Endothelial cell of umbilical vein (primary cell): ENCODE measurements at regions not wholly inside any gene's neighbourhood (a gene's known extent, or its start where the extent isn't known, plus 50 kb on each side); places are given as distances from the start of the nearest gene placed in this dataset.

ENCODE experiments used
- BruUV-seq: library from RNA; stranded (reverse); fragments of 400-500 nt; replicated peaks from 2 replicates; lab custom pipeline; 2021; lab: Mats Ljungman, UMichigan
- CTCF ChIA-PET: fragments of 300-600, 350-600 bp; sonication (Branson Sonifier 250); formaldehyde crosslinking; loops from one replicate; lab custom pipeline; 2021; ENCODE audit warnings: antibody characterized with exemption, inconsistent platforms; lab: Charles Lee
- POLR2A ChIA-PET: fragments of 300-600, 350-600 bp; sonication (Branson Sonifier 250); formaldehyde crosslinking; loops from one replicate; lab custom pipeline; 2021; ENCODE audit warnings: antibody characterized with exemption, inconsistent platforms; lab: Charles Lee
- DNase-seq: peaks from one replicate; pipeline ENCODE4 v3.0.0-alpha.2; 2011; ENCODE audit warnings: low read depth, low spot score
- FAIRE-seq: peaks from 2 replicates; lab custom pipeline; 2011; peaks lifted over from hg19 to GRCh38; lab: Jason Lieb, UNC
- H2AFZ ChIP-seq: 2 replicates; pipeline ENCODE4 v1.6.0; 2012; ENCODE audit warnings: low read depth, low read length, control low read depth, inconsistent platforms
- H3K27ac ChIP-seq: 2 replicates; pipeline ENCODE4 v1.5.1; 2011; ENCODE audit warnings: low read depth, mild to moderate bottlenecking, control low read depth, low read length, moderate library complexity; ENCODE audit not compliant: insufficient read depth
- H3K27me3 ChIP-seq, 2 experiments: 2 replicates each; pipeline versions ENCODE4 v1.6.0 to v1.6.1; 2011; ENCODE audit warnings: low read length in 2 of 2, mixed read lengths in 1 of 2; ENCODE audit not compliant: control insufficient read depth in 2 of 2, insufficient read depth in 2 of 2
- H3K36me3 ChIP-seq, 2 experiments: 2 replicates in 1 of 2; 3 replicates in 1 of 2; pipeline ENCODE4 v1.5.1; 2011; ENCODE audit warnings: low read length in 2 of 2, mild to moderate bottlenecking in 1 of 2, moderate library complexity in 1 of 2; ENCODE audit not compliant: control insufficient read depth in 2 of 2, insufficient read depth in 2 of 2; ENCODE audit errors: extremely low read depth in 1 of 2
- H3K4me1 ChIP-seq: 3 replicates; pipeline ENCODE4 v1.5.1; 2011; ENCODE audit warnings: mild to moderate bottlenecking, low read length; ENCODE audit not compliant: control insufficient read depth, insufficient read depth; ENCODE audit errors: extremely low read depth
- H3K4me2 ChIP-seq: 2 replicates; pipeline ENCODE4 v1.6.1; 2011; ENCODE audit warnings: low read length, control low read depth, mixed read lengths; ENCODE audit not compliant: insufficient read depth
- H3K4me3 ChIP-seq, 3 experiments: fragments of 200-600 bp in 1 of 3; sonication (generic), shearing (Covaris generic) in 1 of 3; replicated peaks in 1 of 3; 2 replicates each; pipeline ENCODE4 v1.5.1; 2011 to 2016; ENCODE audit warnings: control low read depth in 3 of 3, low read length in 3 of 3, mild to moderate bottlenecking in 2 of 3, inconsistent platforms in 1 of 3, low read depth in 1 of 3, moderate library complexity in 1 of 3; ENCODE audit not compliant: insufficient read depth in 1 of 3
- H3K79me2 ChIP-seq: 2 replicates; pipeline ENCODE4 v1.6.0; 2012; ENCODE audit warnings: low read length, inconsistent platforms; ENCODE audit not compliant: control insufficient read depth, insufficient read depth
- H3K9ac ChIP-seq: replicated peaks from 2 replicates; pipeline ENCODE3; 2011; ENCODE audit warnings: low read length, control low read depth; ENCODE audit not compliant: insufficient read depth; ENCODE audit errors: extremely low read depth
- H3K9me1 ChIP-seq: replicated peaks from 3 replicates; pipeline ENCODE4 v1.6.0; 2011; ENCODE audit warnings: mild to moderate bottlenecking, low read length; ENCODE audit not compliant: control insufficient read depth, insufficient read depth; ENCODE audit errors: extremely low read depth
- H3K9me3 ChIP-seq: replicated peaks from 2 replicates; pipeline ENCODE4 v1.5.1; 2012; ENCODE audit warnings: low read length, inconsistent platforms; ENCODE audit not compliant: control insufficient read depth, insufficient read depth
- H4K20me1 ChIP-seq: replicated peaks from 2 replicates; pipeline ENCODE3; 2011; ENCODE audit warnings: mild to moderate bottlenecking, low read length; ENCODE audit not compliant: control insufficient read depth, insufficient read depth; ENCODE audit errors: extremely low read depth
- CTCF ChIP-seq, 2 donors: IDR thresholded peaks; 1 replicate in 1 of 2; 2 replicates in 1 of 2; pipeline ENCODE4 v1.5.1; 2011; ENCODE audit warnings: low read length in 2 of 2, mild to moderate bottlenecking in 2 of 2, moderate library complexity in 2 of 2, control low read depth in 1 of 2, inconsistent platforms in 1 of 2, low read depth in 1 of 2; ENCODE audit not compliant: insufficient read depth in 1 of 2; ENCODE audit errors: extremely low read depth in 1 of 2
- EZH2 ChIP-seq: IDR thresholded peaks from 2 replicates; pipeline ENCODE4 v1.6.1; 2012; ENCODE audit warnings: borderline replicate concordance, low read depth, mild to moderate bottlenecking, moderate library complexity, low read length, inconsistent platforms; ENCODE audit not compliant: severe bottlenecking
- FOS ChIP-seq: IDR thresholded peaks from 2 replicates; pipeline ENCODE4 v1.6.1; 2011; ENCODE audit warnings: mild to moderate bottlenecking, low read length, moderate library complexity, borderline replicate concordance; ENCODE audit not compliant: insufficient read depth
- GATA2 ChIP-seq: IDR thresholded peaks from 2 replicates; pipeline ENCODE4 v1.7.0; 2011; ENCODE audit warnings: low read depth, mild to moderate bottlenecking, moderate library complexity, mixed read lengths, low read length; ENCODE audit not compliant: insufficient read length, insufficient read depth
- JUN ChIP-seq: IDR thresholded peaks from 2 replicates; pipeline ENCODE4 v1.6.1; 2011; ENCODE audit warnings: borderline replicate concordance, low read depth; ENCODE audit not compliant: insufficient read length, insufficient read depth
- MYC ChIP-seq: IDR thresholded peaks from one replicate; pipeline ENCODE4 v1.6.1; 2011; ENCODE audit warnings: mild to moderate bottlenecking, low read depth, low read length
- POLR2A ChIP-seq: IDR thresholded peaks from 2 replicates; pipeline ENCODE4 v1.6.1; 2012; ENCODE audit warnings: low read depth, mild to moderate bottlenecking, control low read depth, low read length
- POLR2AphosphoS5 ChIP-seq: IDR thresholded peaks from 2 replicates; pipeline ENCODE4 v1.6.1; 2012; ENCODE audit warnings: low read depth, mild to moderate bottlenecking, control low read depth, low read length, moderate library complexity; ENCODE audit not compliant: insufficient read depth
- dilution Hi-C: fragments of 300-500 bp; cut with MboI; formaldehyde crosslinking; loops from one replicate; pipeline ENCODE4 v1.15.0; 2019; ENCODE audit warnings: low sequenced_read_pairs; ENCODE audit not compliant: extremely low pct_ligation_motif_present
- intact Hi-C: fragments of 100-400 bp; cut with micrococcal nuclease; formaldehyde crosslinking; loops from one replicate; pipeline ENCODE4 v1.10.0; 2022
- TF ChIP-seq, protein P1 (sequence below): IDR thresholded peaks from 2 replicates; pipeline ENCODE4 v1.6.1; 2011; ENCODE audit not compliant: insufficient read depth, insufficient read length

DNA sequence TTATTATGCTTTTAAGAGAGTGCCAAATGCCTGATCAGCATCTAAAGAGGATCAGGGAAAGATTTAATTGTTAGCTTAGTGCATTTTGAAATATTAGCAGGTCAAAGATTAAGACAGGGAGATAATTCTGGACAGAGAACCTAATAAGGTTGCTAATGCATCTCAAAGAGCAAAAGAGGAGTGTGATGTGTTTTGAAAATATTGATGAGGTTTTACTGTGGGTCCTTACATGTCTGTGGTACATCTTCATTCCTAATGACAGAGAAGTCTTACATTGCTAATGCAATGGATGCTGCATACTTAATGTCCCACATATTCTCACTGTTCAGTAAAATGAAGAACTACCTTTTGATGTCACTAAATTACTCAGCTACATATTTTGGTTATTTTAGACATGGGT lies 154.1 kb downstream of the TAF11L14 start:
- Histone ChIP-seq H3K4me3 (no peak overlapping the region), H3K36me3 (no peaks in the 10 kb centered on the region), H3K9me1 (no peaks in the 10 kb centered on the region), H3K9me3 (no peaks in the 10 kb centered on the region), H3K79me2 (no peaks in the 10 kb centered on the region), H4K20me1 (no peaks in the 10 kb centered on the region), H2AFZ (no peak overlapping the region), H3K4me1 (no peaks in the 10 kb centered on the region), H3K9ac (no peak overlapping the region), H3K4me2 (no peak overlapping the region), H3K27me3 (no peaks in the 10 kb centered on the region), H3K27ac (no peak overlapping the region)
- DNase-seq = no peak
- POLR2A ChIA-PET = no interaction called here
- no TSS peak for BruUV-seq
- intact Hi-C loops = no loop called here
- no peak for TF ChIP-seq POLR2AphosphoS5
- TF ChIP-seq POLR2A = no peak
- TF ChIP-seq, protein P1, sequence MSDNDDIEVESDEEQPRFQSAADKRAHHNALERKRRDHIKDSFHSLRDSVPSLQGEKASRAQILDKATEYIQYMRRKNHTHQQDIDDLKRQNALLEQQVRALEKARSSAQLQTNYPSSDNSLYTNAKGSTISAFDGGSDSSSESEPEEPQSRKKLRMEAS = no peak
- no peak for TF ChIP-seq JUN
- TF ChIP-seq EZH2 = no peak
- TF ChIP-seq FOS = no peak
- no peak for TF ChIP-seq MYC
- TF ChIP-seq CTCF (IDR thresholded peaks at IDR 0.05; ENCODE audit: extremely low read depth in 1 of 2, insufficient read depth in 1 of 2, low read depth in 1 of 2, low read length in 2 of 2) = no peak
- no peak for TF ChIP-seq GATA2
- no peak for FAIRE-seq
- CTCF ChIA-PET = interaction anchor here (0.6 kb wide), 1 partner anchor 1298 kb away, joined by 3 read pairs; no protein-coding TSS in a partner anchor
- dilution Hi-C loops = no loop called here
